GM21737 (cell line): ENCODE measurements at regions not wholly inside any gene's neighbourhood (a gene's known extent, or its start where the extent isn't known, plus 50 kb on each side); places are given as distances from the start of the nearest gene placed in this dataset.

Source experiments
- ATAC-seq: cut with Tn5 transposase; IDR thresholded peaks from one replicate; pipeline ENCODE4 v1.9.1; 2021; ENCODE audit warnings: mild to moderate bottlenecking, moderate library complexity; ENCODE audit not compliant: unreplicated experiment

DNA sequence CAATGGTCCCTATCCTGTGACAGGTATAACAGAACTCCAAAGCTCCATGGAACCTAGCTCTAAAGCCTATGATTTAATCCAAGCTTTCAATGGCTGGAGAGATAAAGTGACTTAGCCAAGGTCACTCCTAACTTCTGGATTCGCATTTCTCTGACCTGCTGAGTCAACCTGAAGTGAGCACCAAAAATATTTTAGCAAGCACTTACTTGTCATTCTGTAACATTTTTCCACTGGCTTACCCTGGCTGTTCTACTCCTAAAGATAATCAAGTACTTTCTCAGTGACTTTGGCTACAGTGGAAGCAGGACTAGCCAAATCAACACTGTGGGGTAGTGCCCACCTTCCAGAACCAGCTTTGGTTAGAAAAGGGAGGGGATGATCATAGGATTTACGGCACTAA is 188.3 kb downstream of the OGFRL1 start:
- no peak for ATAC-seq

DNA sequence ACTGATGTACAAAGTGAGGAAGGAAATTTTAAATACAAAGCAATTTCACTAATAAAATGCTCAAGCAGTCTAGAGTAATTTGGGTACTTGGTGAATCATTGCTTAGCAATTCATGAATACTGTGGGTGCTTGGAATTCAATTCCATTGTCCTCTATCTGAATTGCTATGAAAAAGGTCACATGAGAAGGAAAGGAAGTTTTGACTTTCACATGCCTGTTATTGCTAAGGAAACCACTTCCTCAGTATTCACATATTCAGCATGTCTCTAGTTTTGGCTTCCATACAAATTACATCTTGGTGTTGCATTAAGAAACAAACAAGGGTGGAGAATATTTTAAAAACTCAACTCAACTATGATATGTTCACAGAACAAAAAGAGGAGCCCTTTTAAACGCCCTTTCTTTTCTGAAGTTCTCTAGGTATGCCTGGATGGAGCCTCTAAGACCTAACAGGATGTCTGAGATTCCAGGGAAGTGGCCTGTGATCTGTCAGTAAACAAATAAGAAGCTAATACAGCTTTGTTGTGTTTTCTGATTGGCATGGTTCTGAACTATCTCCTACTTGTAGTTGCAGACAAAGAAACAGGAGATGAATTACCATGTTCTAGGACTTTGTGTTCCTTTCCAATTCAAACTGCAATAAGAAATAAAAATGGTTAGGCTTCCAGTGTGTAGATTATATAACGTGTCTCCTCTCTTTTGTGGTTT is 190.4 kb downstream of the OGFRL1 start:
- no peak for ATAC-seq

DNA sequence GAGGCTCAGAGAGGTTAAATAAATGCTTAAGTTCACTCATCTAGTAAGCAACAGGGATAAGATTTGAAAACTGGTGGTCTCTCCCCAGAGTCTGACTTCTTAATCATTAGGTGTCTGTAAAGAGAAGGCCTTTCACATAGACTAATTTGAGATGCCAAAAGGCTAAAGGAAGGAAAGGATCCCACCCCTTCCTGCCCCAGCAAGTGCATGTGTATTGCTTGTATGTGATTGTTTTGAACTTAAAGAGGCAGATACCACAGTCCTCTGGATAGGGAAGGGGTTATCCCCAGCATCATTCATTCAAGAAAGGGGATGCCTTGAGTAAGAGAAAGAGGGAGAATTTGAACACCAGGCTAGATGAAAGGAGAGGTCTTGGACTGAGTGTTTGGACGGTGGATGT is 192.0 kb downstream of the OGFRL1 start:
- no peak for ATAC-seq

DNA sequence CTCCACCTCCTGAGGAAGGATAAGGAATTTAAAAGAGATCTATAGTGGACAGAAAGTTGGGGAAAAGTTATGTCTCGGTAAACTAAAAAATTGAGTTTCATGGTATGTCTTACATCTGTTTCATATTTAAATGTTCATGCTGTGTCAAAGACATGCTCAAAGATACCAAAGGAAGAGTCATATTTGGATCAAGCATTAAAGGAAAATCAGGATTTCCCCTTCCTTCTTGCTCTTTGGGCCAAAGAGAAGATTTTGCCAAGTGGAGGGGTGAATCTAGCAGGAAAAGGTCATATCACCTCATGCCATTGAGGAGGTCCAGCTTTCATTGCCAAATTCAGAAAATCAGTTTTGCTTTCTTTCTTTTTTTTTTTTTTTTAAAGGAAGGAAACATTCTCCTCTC is 192.4 kb downstream of the OGFRL1 start:
- no peak for ATAC-seq

DNA sequence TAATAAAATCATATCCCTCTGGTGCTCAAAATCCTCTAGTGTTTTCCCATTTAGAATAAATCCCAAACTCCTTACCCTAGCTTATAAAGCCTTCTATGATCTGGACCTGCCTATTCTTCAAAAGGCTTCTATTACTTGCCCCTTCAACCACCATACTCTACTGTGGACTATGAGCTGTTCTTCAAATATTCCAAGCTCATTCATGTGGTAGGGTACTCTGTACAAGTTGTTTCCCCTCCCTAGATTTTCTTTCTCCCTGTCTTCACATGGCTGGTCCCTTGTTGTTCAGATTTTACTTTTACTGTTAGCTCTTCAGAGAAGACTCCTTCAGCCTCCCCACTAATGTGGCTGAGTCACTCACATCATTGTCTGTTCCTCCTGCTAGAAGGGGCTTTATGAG is 193.2 kb downstream of the OGFRL1 start:
- ATAC-seq: no peak

DNA sequence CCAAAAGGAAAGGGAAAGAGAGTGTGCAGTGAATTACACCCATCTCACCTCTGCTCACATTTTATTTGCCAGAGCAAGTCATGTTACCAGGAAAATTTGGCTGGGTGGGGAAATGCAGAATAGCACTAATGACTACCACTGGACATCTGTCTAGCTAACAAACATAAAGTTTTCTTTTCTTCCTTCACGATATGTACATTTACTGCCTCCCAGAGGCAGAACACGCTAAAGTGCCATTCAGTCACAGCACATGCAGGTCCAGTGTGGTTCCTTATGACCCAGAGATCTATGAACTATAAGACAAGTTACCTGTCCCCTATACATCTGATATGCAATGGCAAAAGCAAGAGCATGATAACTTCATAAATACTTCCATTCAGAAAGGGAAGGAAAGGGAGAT is 194.1 kb downstream of the OGFRL1 start:
- no peak for ATAC-seq

DNA sequence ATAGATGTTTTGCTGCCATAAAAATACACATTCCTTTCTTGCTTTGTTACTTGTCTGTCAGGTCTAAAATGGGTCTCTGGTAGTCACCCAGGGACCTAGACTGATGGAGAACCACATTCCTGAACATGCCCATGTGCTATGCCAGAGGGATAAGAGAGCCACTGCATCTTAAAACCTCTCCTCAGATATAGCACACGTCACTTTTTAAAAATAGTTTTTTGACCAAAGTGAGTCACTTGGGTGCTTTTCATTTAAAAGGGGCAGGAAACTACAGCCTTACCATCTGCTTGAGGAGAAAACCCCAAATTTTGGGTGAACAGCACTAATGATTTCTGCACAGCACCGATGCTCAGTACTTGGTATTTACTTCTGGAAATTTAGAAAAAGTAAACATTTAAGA is 197.8 kb downstream of the OGFRL1 start:
- ATAC-seq: no peak

DNA sequence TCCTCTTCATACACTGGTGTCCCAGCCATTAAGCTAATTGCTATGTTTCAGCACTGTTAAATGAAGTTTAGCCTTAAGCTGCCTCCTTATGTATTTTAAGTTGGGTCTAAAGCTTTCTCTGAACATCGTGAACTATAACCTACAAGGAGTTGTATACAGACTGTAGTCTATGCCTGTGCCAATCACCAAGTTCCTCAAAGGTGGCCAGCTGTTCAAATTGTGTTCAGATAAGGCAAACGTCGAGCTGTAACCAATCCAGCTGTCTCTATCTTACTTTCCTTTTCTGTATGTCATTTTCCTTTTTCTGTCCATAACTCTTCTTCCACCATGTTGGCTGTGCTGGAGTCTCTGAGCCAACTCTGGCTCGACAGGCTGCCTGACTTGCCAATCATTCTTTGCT is 199.6 kb downstream of the OGFRL1 start:
- no peak for ATAC-seq

DNA sequence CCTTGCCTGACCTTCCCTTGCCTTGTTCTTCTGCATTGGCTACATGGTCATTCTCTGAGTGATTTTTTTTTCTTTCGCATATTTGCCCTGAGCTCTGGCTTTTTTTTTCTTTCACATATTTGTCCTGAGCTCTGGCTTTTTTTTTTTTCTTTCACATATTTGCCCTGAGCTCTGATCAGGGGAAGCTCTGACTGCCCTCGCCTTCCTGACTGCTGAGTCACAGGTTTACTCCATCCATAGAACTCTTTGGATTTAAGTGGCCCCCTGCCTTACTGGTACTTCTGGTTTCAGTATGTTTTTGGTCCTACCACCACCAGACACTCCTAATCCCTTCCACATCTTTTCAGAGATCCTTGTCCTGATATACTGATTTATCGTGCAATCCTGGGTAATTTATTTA is 201.1 kb downstream of the OGFRL1 start:
- no peak for ATAC-seq

DNA sequence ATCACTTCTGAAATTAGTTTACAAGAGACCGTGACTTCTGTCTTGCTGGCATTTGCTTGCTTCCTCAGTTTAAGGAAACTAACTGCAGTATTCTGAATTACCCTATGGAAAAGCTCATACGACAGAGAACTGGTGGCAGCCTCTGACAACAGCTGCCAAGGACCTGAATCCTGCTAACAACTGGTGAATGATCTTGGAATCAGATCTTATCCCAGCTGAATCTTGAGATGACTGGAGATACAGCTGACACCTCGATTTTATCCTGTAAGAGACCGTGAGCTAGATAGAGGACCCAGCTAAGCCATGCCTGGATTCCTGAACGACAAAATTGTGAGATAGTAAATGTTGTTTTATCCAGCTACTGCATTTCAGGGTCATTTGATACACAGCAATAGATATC is 202.3 kb downstream of the OGFRL1 start:
- ATAC-seq: no peak

DNA sequence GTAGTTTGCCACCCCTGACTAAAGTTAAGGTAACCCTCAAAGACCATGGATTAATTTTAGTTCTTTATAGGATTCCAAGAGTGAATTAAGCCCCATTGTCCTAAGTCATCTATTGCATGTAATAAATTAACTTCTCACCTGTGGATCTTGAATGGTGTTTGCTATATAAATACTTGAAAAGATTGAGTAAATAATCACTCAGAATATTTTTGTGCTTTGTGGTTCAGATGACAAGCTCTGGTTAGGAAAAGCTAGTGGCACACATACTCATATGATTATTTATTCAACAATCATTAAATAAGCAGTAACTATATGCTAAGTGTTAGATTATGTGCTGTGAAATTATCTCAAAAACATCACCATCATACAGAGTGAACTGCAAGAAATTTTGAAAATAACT is 203.2 kb downstream of the OGFRL1 start:
- ATAC-seq: no peak

DNA sequence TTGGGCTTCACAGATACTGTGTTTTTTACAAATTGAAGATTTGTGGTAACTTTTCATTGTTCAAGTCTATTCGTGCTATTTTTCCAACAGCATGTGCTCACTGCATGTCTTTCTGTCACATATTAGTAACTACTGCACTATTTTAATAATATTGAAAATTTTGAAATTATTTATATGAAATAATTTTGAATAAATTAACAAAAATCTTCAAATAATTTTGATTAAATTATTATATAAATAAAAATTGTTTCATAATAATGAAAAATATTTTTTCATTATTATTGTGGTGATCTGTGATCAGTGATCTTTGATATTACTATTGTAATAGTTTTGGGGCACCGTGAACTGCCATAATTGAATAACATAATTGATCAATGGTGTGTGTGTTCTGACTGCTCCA is 204.1 kb downstream of the OGFRL1 start:
- no peak for ATAC-seq

DNA sequence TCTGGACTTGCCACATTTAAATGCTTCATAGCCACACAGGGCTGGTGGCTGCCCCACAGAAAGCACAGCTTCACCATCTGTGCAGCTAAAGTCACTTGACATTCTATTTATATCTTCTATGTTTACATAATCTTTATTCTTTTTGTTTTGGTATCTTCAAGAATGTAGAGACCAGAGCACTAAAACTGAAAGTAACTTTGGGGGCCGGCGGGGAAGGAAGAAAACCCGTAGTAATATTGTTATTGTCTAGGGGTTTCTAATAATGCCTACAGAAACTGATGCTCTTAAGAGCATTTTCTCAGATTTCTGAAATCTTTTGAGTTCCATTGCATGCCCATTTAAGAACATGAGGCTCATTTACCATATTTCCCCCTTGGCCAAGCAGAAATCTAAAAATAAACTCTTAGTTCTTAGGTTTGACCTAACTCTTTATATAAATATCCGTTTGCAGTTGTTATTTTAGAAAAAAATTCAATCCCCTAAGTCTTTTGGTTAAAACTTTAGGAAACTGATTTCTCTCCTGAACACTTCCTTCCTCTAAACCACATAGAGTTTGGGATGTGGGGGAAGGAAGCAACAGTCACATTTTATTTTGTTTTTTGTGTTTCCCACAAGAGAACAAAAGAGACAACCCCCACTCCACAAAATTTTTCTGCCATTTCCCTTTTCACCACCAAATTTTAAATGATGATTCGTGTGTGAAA is 207.6 kb downstream of the OGFRL1 start:
- peak; percentile 100 for ATAC-seq

DNA sequence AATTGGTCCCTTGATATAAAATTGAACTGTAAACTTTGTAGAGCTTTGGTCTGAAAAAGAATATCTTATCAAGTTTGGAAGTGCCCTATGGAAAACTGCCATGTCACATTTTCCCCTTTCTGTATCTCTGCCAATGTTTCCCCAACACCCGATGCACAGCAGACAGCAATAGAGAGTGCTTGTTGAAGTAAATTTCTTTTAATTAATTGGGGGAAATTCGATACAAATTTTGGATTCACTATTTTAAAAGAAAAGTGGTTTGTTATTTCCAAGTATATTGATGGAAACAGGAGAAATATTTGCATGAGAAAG is 208.1 kb downstream of the OGFRL1 start:
- ATAC-seq: no peak

DNA sequence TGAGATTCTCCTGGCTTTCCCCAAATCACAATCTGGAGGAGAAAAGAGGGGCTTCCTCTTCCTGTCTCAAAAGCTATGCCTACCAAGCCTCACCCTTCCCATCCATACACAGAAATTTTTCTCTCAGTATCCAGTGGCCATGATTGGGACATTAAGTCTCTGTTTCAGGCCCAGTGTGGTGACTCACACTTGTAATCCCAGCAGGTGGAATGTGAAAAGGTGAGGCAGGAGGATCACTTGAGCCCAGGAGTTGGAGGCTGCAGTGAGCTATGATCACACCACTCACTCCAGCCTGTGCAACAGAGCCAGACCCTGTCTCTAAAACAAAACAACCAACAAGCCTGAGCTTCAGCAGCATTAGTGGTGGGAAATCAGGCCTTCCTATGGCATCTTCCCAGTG is 210.0 kb downstream of the OGFRL1 start:
- ATAC-seq: no peak

DNA sequence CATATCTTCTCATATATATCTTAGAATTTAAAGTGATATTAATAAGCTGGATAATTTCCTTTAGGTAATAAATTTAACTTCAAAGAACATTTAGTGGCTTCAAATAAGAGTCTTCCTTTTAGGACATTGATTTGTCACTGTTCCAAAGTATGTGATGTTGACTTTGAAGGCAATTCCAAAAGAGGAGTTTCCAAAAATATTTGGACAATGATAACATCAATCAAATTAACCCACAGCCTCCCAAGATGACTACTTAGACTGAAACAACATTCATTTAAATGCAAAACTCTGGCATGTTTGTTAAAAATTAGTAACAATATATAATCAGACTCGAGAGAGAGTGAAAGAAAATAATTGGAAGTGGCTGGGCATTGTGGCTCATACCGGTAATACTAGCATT is 211.1 kb downstream of the OGFRL1 start:
- ATAC-seq: no peak

DNA sequence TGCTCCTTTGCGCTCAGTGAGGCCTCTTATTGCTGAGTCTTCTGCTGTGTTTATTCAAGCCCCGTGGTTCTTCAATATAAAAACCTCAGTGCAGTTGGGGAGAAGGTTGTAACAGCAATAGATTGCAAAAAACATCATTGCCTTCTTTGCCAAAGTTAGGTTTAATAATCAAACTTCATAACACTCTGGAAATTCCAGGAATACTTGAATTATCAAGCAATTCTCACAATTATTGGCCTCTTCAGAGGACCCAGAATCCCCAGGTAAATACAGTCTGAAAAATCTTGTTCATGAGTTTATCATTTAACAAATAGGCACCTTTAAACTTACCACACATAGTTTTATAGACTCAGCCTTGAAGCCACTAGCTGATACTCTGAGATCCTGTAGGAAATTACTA is 213.6 kb downstream of the OGFRL1 start:
- ATAC-seq: no peak

DNA sequence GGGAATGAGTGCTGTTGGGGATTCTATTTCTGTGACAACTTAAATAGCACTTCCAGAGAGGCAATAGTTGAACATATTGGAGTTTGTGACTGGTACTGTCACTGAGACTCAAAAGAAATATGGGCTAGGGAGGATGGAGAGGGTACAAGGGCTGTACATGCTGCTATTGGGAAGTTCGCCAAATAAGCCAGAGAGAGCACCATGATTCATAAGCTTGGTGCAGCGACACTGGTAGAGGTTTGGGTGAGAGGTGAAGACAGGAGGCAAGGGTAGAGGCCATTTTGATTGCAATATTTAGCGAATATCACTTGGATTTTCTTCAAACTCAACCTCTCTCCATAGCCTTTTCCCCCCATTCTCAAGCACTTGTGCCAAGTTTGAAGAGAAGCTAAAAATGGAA is 214.3 kb downstream of the OGFRL1 start:
- no peak for ATAC-seq

DNA sequence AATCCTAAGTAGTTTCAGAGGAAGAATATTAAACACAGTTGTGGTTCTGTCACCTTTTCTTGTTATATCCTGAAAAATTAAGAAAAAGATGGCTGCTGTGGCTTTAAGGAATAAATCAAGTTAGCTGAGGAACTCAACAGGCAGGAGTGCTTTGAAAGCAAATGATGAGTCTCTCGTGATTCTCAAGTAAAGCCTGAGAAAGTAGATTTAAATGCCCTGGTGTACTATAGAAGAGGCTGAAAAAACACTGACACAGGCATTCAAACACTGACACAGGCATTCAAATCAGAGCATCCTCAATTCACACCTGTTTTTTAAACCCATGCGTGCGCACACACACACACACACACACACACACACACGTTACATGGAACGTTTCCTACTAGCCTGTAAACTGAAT is 218.6 kb downstream of the OGFRL1 start:
- ATAC-seq: no peak

DNA sequence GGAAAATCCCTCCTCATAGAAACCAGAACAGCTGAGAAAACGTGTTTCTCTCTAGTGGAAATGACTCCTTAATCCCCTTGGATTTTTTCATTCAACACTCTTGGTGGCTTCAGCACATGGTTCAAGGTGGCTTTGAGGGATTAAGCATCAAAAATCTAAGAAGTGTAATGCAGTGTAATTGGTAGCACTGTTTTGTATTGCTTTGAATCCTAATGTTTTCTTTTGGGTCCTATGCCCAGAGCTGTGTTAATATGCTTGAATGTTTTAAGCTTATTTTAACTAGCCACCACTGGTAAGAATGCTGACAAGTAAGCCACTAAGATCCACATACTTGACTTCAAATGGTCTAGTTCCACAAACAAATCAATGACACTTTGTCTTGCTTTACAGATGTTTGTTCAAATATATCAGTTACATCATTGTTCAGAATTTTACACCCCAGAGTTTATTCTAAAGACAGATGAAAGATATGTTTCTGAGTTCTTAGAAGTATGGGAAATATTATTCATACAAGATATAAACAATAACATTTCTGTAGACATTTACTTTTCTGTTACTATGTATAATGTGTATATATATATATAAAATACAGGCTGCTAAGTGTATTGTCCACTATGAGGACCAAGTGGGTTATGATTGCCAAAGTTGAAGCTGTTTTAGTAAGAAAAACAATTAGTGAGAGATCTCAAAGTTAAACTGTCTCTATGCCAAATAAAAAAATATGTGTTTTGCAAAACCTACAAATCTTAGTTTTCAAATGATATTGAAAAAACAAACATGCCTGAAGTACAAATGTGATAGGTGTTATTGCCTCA is 220.8 kb downstream of the OGFRL1 start:
- no peak for ATAC-seq

DNA sequence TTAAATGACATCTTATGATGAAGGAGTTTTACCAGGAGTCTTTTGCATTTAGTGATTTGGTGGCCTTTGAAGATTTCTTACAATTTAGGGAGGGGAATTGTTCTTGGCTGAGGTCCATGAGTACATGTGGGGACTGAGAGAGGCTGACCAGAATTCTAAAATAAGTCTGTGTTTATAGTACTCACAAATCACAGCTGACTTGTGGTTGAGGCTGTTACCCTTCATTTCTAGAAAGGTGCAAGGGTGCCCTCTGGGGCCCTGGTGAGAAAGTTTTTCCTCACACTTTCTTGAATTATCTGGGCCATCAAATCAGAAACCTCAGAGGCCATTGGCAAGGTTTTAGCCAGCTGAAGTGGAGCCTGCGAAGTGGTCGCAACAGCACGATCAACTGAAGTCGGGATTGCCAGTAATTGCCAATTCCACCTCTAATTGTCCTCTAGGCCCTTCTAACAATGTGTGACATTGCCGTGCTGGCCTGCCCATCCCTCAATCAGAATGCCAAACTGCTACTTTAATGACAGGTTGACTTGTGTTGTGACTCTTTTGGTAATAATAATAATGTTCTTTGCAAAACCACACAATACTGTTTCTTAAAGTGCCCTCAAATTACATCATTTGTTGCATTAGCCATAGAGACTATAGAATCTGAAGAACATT is 221.6 kb downstream of the OGFRL1 start:
- no peak for ATAC-seq

DNA sequence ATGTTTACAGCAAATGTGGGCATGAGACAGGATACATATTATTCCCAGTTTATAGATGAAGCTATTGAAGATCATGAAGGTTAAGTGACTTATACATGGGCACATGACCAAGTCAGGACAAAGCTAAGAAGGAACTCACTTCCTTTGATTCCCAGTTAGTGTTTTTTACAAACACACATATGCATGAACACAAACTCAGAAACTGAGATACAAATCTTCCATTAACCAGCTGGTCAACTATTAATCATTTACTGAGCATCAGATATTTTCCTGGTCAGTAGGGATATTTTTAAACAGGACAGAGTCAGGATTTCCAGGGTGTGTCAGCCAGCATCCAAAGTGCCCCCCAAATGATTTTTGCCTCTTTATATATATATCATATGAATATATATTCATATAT is 222.2 kb downstream of the OGFRL1 start:
- ATAC-seq: no peak
